PFSK-1 (cell line): ENCODE measurements at regions not wholly inside any gene's neighbourhood (a gene's known extent, or its start where the extent isn't known, plus 50 kb on each side); places are given as distances from the start of the nearest gene placed in this dataset.

ENCODE experiments used
- POLR2AphosphoS5 ChIP-seq: IDR thresholded peaks from 2 replicates; pipeline ENCODE4 v1.6.1; 2012; ENCODE audit warnings: low read depth, mild to moderate bottlenecking, control low read depth, low read length, moderate library complexity
- REST ChIP-seq, 2 experiments: IDR thresholded peaks; 2 replicates each; pipeline versions ENCODE4 v1.6.1 to v1.8.0; 2011 to 2012; ENCODE audit warnings: low read depth in 2 of 2, low read length in 2 of 2, control low read depth in 1 of 2, inconsistent platforms in 1 of 2, mild to moderate bottlenecking in 1 of 2, moderate library complexity in 1 of 2; ENCODE audit not compliant: insufficient read depth in 1 of 2
- TAF1 ChIP-seq: IDR thresholded peaks from 2 replicates; pipeline ENCODE4 v1.6.1; 2012; ENCODE audit warnings: low read length, control low read depth, borderline replicate concordance; ENCODE audit not compliant: insufficient read depth

DNA sequence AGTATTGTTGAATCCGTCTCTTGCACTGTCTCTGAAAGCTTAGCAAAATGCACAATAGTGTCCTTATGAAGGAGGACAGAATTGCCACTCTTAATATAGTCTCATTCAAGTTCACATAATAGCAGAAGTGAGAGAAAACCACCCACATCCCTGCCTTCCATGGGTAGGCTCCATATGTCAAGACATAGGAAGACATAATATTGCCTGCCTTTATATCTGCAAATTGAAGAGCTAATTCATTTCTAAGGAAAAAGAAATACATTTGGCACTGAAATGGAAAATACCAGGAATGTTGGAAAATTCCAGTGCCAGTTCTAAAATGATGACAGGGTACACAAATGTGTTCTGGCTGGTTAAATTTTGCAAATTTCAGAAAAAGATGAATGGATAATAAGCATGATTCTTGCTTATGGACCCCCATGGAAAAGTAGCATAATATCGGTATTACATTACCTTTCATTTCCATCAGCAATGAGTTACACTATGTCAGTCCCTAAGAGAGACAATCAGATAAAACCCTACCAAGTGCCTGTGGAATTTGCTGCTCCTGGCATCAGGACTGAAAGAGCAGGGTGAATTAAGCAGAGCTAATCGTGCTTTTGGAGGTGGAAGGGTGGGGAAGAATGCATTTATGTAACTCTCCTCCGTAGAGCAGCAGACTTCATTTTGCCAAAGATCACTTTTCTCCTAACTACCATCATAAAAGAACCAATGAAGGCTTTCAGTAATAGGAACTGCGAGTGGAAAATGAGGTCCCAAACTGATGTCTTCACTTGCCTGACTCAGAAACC, 312.6 kb downstream of the FGFR2 start:
- TF ChIP-seq REST (IDR thresholded peaks at IDR 0.05; ENCODE audit: insufficient read depth in 1 of 2, low read depth in 2 of 2, low read length in 2 of 2): no peak
- no peak for TF ChIP-seq POLR2AphosphoS5
- no peak for TF ChIP-seq TAF1
